ENCODE measurements at regions not wholly inside any gene's neighbourhood (a gene's known extent, or its start where the extent isn't known, plus 50 kb on each side); places are given as distances from the start of the nearest gene placed in this dataset.

GRCh38 chr9:29751226-29751625 is 2177.9 kb upstream of the C9orf72 start:
- no peak overlapping the region for H2AFZ ChIP-seq (ENCODE audit: low read depth, low read length)
- no peak overlapping the region for H3K4me3 ChIP-seq
- no peaks in the 10 kb centered on the region for H4K20me1 ChIP-seq (replicated peaks; ENCODE audit: control insufficient read depth, insufficient read depth, low read length)
- CTCF ChIA-PET (ENCODE audit: low intra/inter-chr PET ratio), result no interaction called here
- TF ChIP-seq IRF9 (tag; IDR thresholded peaks at IDR 0.05), result no peak
- TF ChIP-seq MAX (CRISPR knock-in tag; IDR thresholded peaks at IDR 0.05), result no peak
- no peak for TF ChIP-seq ZNF239 (CRISPR knock-in tag; IDR thresholded peaks at IDR 0.05)
- no peak for TF ChIP-seq NR2C2 (CRISPR knock-in tag; IDR thresholded peaks at IDR 0.05)
- TF ChIP-seq NR2C2 (tag; IDR thresholded peaks at IDR 0.05), result no peak
- TF ChIP-seq HDAC3 (IDR thresholded peaks at IDR 0.05; ENCODE audit: borderline replicate concordance, partially characterized antibody), result no peak
- TF ChIP-seq RAD51 (IDR thresholded peaks at IDR 0.05; ENCODE audit: borderline replicate concordance, low read depth), result no peak
- TF ChIP-seq BDP1 (IDR thresholded peaks at IDR 0.05; ENCODE audit: insufficient read depth, insufficient read length), result no peak
- no peak for TF ChIP-seq ZNF282 (CRISPR knock-in tag; IDR thresholded peaks at IDR 0.05)
- TF ChIP-seq ZNF316 (IDR thresholded peaks at IDR 0.05), result no peak
- no peak for TF ChIP-seq SOX6 (IDR thresholded peaks at IDR 0.05)
- H3K27ac ChIP-seq (ENCODE audit: extremely low read depth, low read depth, low read length), result no peak overlapping the region
- H3K79me2 ChIP-seq (ENCODE audit: control insufficient read depth, insufficient read depth, low read length), result no peaks in the 10 kb centered on the region
- BruUV-seq (replicated peaks), result no TSS peak
- FAIRE-seq (no peak), DNase-seq (ENCODE audit: extremely low read depth in 1 of 4, low spot score in 3 of 4) (no peak), ATAC-seq (no peak)
- H3K9me1 ChIP-seq (ENCODE audit: control insufficient read depth, insufficient read depth, low read length), result no peaks in the 10 kb centered on the region
- H3K4me1 ChIP-seq (replicated peaks in 1 of 2; ENCODE audit: control insufficient read depth in 2 of 2, insufficient read depth in 2 of 2, low read length in 2 of 2), result no peaks in the 10 kb centered on the region
- no peaks in the 10 kb centered on the region for H3K36me3 ChIP-seq (ENCODE audit: control insufficient read depth, insufficient read depth, low read length)
- H3K4me2 ChIP-seq (ENCODE audit: insufficient read depth, low read length), result no peak overlapping the region
- no CpG with 5 or more reads among the region's 2 CpGs for WGBS (ENCODE audit: insufficient coverage, low coverage, missing lambda C conversion rate)
- no peak overlapping the region for H3K9ac ChIP-seq (ENCODE audit: insufficient read depth in 1 of 2, low read depth in 2 of 2, low read length in 2 of 2)
- no peaks in the 10 kb centered on the region for H3K9me3 ChIP-seq (replicated peaks; ENCODE audit: control insufficient read depth, insufficient read depth, low read depth, low read length)
- in situ Hi-C loops (cut with MboI) (no loop called here), intact Hi-C loops (cut with micrococcal nuclease) (no loop called here)
- no peaks in the 10 kb centered on the region for H3K27me3 ChIP-seq (ENCODE audit: control insufficient read depth in 2 of 2, insufficient read depth in 2 of 2, low read length in 2 of 2)
- POLR2A ChIA-PET, result no interaction called here

All from K562 (cell line).